Gastroesophageal sphincter (tissue), 4 donors: ENCODE measurements at regions not wholly inside any gene's neighbourhood (a gene's known extent, or its start where the extent isn't known, plus 50 kb on each side); places are given as distances from the start of the nearest gene placed in this dataset.

Source experiments
- ATAC-seq: fragments of 150-250 bp; one replicate; pipeline ENCODE4 v1.9.1; 2016; ENCODE audit warnings: mild to moderate bottlenecking, moderate library complexity
- H3K27ac ChIP-seq, 4 donors: fragments of 200-600 bp; sonication (generic) in 3 of 4; 1 replicate in 3 of 4; 2 replicates in 1 of 4; pipeline ENCODE4 v1.5.1; 2016 to 2019
- H3K27me3 ChIP-seq: fragments of 200-600 bp; sonication (generic); one replicate; pipeline ENCODE4 v1.5.1; 2019
- H3K36me3 ChIP-seq, 2 donors: fragments of 200-600 bp; sonication (generic); one replicate each; pipeline ENCODE4 v1.5.1; 2019; ENCODE audit warnings: control low read depth in 1 of 2
- H3K4me1 ChIP-seq, 3 donors: fragments of 200-600 bp; sonication (generic); 1 replicate in 2 of 3; 2 replicates in 1 of 3; pipeline ENCODE4 v1.5.1; 2016 to 2019; ENCODE audit warnings: control low read depth in 2 of 3
- H3K4me3 ChIP-seq, 2 donors: fragments of 200-600 bp; sonication (generic); one replicate each; pipeline ENCODE4 v1.5.1; 2019; ENCODE audit warnings: mild to moderate bottlenecking in 1 of 2, moderate library complexity in 1 of 2
- H3K9me3 ChIP-seq, 3 donors: fragments of 200-600 bp; sonication (generic); one replicate each; pipeline ENCODE4 v1.5.1; 2017 to 2019; ENCODE audit warnings: control low read depth in 2 of 3
- CTCF ChIP-seq, 4 experiments: fragments of 200-600 bp in 2 of 4; fragments of 450-650 bp in 2 of 4; sonication (generic) in 1 of 4; IDR thresholded peaks; one replicate each; pipeline ENCODE4 v1.5.1; 2017 to 2019; ENCODE audit warnings: antibody characterized with exemption in 4 of 4, mild to moderate bottlenecking in 2 of 4, moderate library complexity in 2 of 4
- EP300 ChIP-seq: sonication (generic); formaldehyde crosslinking; IDR thresholded peaks from one replicate; pipeline ENCODE4 v1.6.1; 2017; ENCODE audit warnings: antibody characterized with exemption, mild to moderate bottlenecking
- POLR2A ChIP-seq, 2 donors: fragments of 450-650 bp; IDR thresholded peaks; one replicate each; pipeline ENCODE4 v1.6.1; 2017; ENCODE audit warnings: antibody characterized with exemption in 2 of 2, mild to moderate bottlenecking in 2 of 2, moderate library complexity in 1 of 2
- POLR2AphosphoS5 ChIP-seq: sonication (generic); formaldehyde crosslinking; IDR thresholded peaks from one replicate; pipeline ENCODE4 v1.6.1; 2017; ENCODE audit warnings: antibody characterized with exemption
- WGBS, 2 donors: methylation state at CpG; one replicate each; pipeline ENCODE4 v1.1.5; 2018; ENCODE audit warnings: low coverage in 1 of 2; 5-methylcytosine and 5-hydroxymethylcytosine counted together

- Histone ChIP-seq H3K4me1 (peaks cover 8 to 42% (median 11%) of the 10 kb centered on the region in 3 donors), H3K27ac (no peak overlapping the region), H3K4me3 (no peak overlapping the region), H3K9me3 (no peaks in the 10 kb centered on the region), H3K36me3 (no peaks in the 10 kb centered on the region), H3K27me3 (no peaks in the 10 kb centered on the region)
- TF ChIP-seq CTCF (IDR thresholded peaks at IDR 0.05) (no peak), POLR2A (IDR thresholded peaks at IDR 0.05) (no peak), POLR2AphosphoS5 (no peak), EP300 (no peak)
- no peak for ATAC-seq
- 75 to 92% methylated on average over 1 of the region's 3 CpGs for WGBS, 2 donors
Measured at GRCh38 chr17:31690151-31690551, 168.9 kb downstream of the COPRS start.

GRCh38 chr17:31688701-31689100, 170.3 kb downstream of the COPRS start:
- no peak overlapping the region for H3K27ac ChIP-seq
- no peaks in the 10 kb centered on the region for H3K36me3 ChIP-seq
- TF ChIP-seq EP300, result no peak
- no peak for TF ChIP-seq CTCF (IDR thresholded peaks at IDR 0.05)
- no peak for TF ChIP-seq POLR2AphosphoS5
- H3K4me1 ChIP-seq, result peaks cover 3 to 27% (median 5%) of the 10 kb centered on the region in 3 donors
- no peaks in the 10 kb centered on the region for H3K27me3 ChIP-seq
- 82 to 88% methylated on average over 1 of the region's 1 CpG for WGBS, 2 donors
- no peak for ATAC-seq
- H3K9me3 ChIP-seq, result no peaks in the 10 kb centered on the region
- H3K4me3 ChIP-seq, result no peak overlapping the region

GRCh38 chr17:31687505-31688126, 171.4 kb downstream of the COPRS start:
- peaks cover 0 to 17% (median 0%) of the 10 kb centered on the region in 3 donors for H3K4me1 ChIP-seq
- no peak overlapping the region for H3K4me3 ChIP-seq
- 75 to 87% methylated on average over 4 to 6 of the region's 6 CpGs for WGBS, 2 donors
- no peaks in the 10 kb centered on the region for H3K9me3 ChIP-seq
- TF ChIP-seq CTCF (IDR thresholded peaks at IDR 0.05) (no peak), POLR2AphosphoS5 (no peak), EP300 (no peak), POLR2A (IDR thresholded peaks at IDR 0.05) (no peak)
- H3K27me3 ChIP-seq, result no peaks in the 10 kb centered on the region
- H3K36me3 ChIP-seq, result no peaks in the 10 kb centered on the region
- no peak overlapping the region for H3K27ac ChIP-seq
- no peak for ATAC-seq

- WGBS, 2 donors, result 80 to 88% methylated on average over 1 to 5 of the region's 5 CpGs
- no peak for ATAC-seq
Measured at GRCh38 chr17:31686495-31686894, 172.5 kb downstream of the COPRS start.

More at GRCh38 chr17:31686495-31686894, 172.5 kb downstream of the COPRS start:
- Histone ChIP-seq H3K4me3 (no peak overlapping the region), H3K9me3 (no peaks in the 10 kb centered on the region), H3K36me3 (no peaks in the 10 kb centered on the region), H3K27ac (no peak overlapping the region), H3K27me3 (no peaks in the 10 kb centered on the region), H3K4me1 (peaks cover 0 to 5% (median 0%) of the 10 kb centered on the region in 3 donors)
- TF ChIP-seq POLR2A (IDR thresholded peaks at IDR 0.05), result no peak
- no peak for TF ChIP-seq POLR2AphosphoS5
- no peak for TF ChIP-seq EP300
- no peak for TF ChIP-seq CTCF (IDR thresholded peaks at IDR 0.05)
